Thoracic aorta (tissue), 2 donors: ENCODE measurements at regions not wholly inside any gene's neighbourhood (a gene's known extent, or its start where the extent isn't known, plus 50 kb on each side); places are given as distances from the start of the nearest gene placed in this dataset.

Experiments
- ATAC-seq: fragments of 150-250 bp; one replicate; pipeline ENCODE4 v1.8.0; 2017; ENCODE audit warnings: low read depth; ENCODE audit not compliant: insufficient number of reproducible peaks, low FRiP score
- DNase-seq: peaks from one replicate; pipeline ENCODE4 v3.0.0-alpha.2; 2020; ENCODE audit warnings: low spot score
- H3K27ac ChIP-seq, 2 donors: fragments of 200-600 bp; sonication (generic); 1 replicate in 1 of 2; 2 replicates in 1 of 2; pipeline ENCODE4 v1.5.1; 2016; ENCODE audit warnings: mild to moderate bottlenecking in 2 of 2, moderate library complexity in 2 of 2
- H3K27me3 ChIP-seq: fragments of 200-600 bp; sonication (generic); replicated peaks from 2 replicates; pipeline ENCODE4 v1.6.0; 2016; ENCODE audit warnings: mild to moderate bottlenecking; ENCODE audit not compliant: insufficient read depth
- H3K36me3 ChIP-seq: fragments of 200-600 bp; sonication (generic); one replicate; pipeline ENCODE4 v1.5.1; 2016
- H3K4me1 ChIP-seq, 2 donors: fragments of 200-600 bp; sonication (generic); 1 replicate in 1 of 2; 2 replicates in 1 of 2; pipeline versions ENCODE4 v1.5.1 to v1.6.0; 2016; ENCODE audit warnings: low read depth in 2 of 2, mild to moderate bottlenecking in 1 of 2; ENCODE audit not compliant: control insufficient read depth in 1 of 2
- H3K4me3 ChIP-seq: fragments of 200-600 bp; sonication (generic); 2 replicates; pipeline ENCODE4 v1.5.1; 2016; ENCODE audit warnings: mild to moderate bottlenecking
- H3K9me3 ChIP-seq: fragments of 200-600 bp; sonication (generic); 2 replicates; pipeline ENCODE4 v1.5.1; 2016
- CTCF ChIP-seq: fragments of 200-600 bp; sonication (generic); IDR thresholded peaks from one replicate; pipeline ENCODE4 v1.5.1; 2019; ENCODE audit warnings: antibody characterized with exemption

- H3K27me3 ChIP-seq = no peaks in the 10 kb centered on the region
- TF ChIP-seq CTCF = no peak
- no peaks in the 10 kb centered on the region for H3K36me3 ChIP-seq
- peak overlapping the region; percentile 55 for H3K4me3 ChIP-seq
- peaks cover 0 to 6% of the 10 kb centered on the region in 2 donors for H3K4me1 ChIP-seq
- H3K9me3 ChIP-seq = no peaks in the 10 kb centered on the region
- no peak overlapping the region for H3K27ac ChIP-seq
- ATAC-seq (no peak), DNase-seq (no peak)
These were observed 1702.6 kb upstream of the FLRT2 start for GRCh38 chr14:83827383-83827782.

GRCh38 chr14:83828406-83828805 is 1701.5 kb upstream of the FLRT2 start:
- Histone ChIP-seq H3K27ac (no peak overlapping the region), H3K36me3 (no peaks in the 10 kb centered on the region), H3K27me3 (no peaks in the 10 kb centered on the region), H3K4me1 (peaks cover 0 to 6% of the 10 kb centered on the region in 2 donors), H3K4me3 (no peak overlapping the region), H3K9me3 (no peaks in the 10 kb centered on the region)
- DNase-seq (no peak), ATAC-seq (no peak)
- no peak for TF ChIP-seq CTCF

GRCh38 chr14:83830316-83830715 is 1699.6 kb upstream of the FLRT2 start:
- Histone ChIP-seq H3K27ac (no peak overlapping the region), H3K27me3 (no peaks in the 10 kb centered on the region), H3K4me1 (peaks cover 0 to 6% of the 10 kb centered on the region in 2 donors), H3K9me3 (no peaks in the 10 kb centered on the region), H3K36me3 (no peaks in the 10 kb centered on the region), H3K4me3 (no peak overlapping the region)
- no peak for TF ChIP-seq CTCF
- ATAC-seq (no peak), DNase-seq (no peak)

- ATAC-seq = no peak
- TF ChIP-seq CTCF = no peak
- H3K27ac ChIP-seq = no peak overlapping the region
These were observed 1691.7 kb upstream of the FLRT2 start for GRCh38 chr14:83838226-83838625.

GRCh38 chr14:83842547-83842946 is 1687.4 kb upstream of the FLRT2 start:
- Histone ChIP-seq H3K36me3 (no peaks in the 10 kb centered on the region), H3K4me3 (no peak overlapping the region), H3K9me3 (no peaks in the 10 kb centered on the region), H3K27me3 (no peaks in the 10 kb centered on the region), H3K27ac (no peak overlapping the region), H3K4me1 (no peaks in the 10 kb centered on the region)
- DNase-seq (no peak), ATAC-seq (no peak)
- TF ChIP-seq CTCF = no peak

More at GRCh38 chr14:83838226-83838625, 1691.7 kb upstream of the FLRT2 start:
- H3K27me3 ChIP-seq = no peaks in the 10 kb centered on the region
- no peak for DNase-seq
- H3K9me3 ChIP-seq = no peaks in the 10 kb centered on the region
- H3K4me1 ChIP-seq = no peaks in the 10 kb centered on the region
- H3K36me3 ChIP-seq = no peaks in the 10 kb centered on the region
- no peak overlapping the region for H3K4me3 ChIP-seq
